NCI-H748 (cell line): ENCODE measurements at regions not wholly inside any gene's neighbourhood (a gene's known extent, or its start where the extent isn't known, plus 50 kb on each side); places are given as distances from the start of the nearest gene placed in this dataset.

Experiments
- DNase-seq: peaks from one replicate; lab custom pipeline; 2025; ENCODE audit not compliant: unreplicated experiment; lab: John Stamatoyannopoulos, UW

GRCh38 chr7:13179011-13179582 is 491.7 kb downstream of the ARL4A start:
- peak; percentile 53 for DNase-seq

GRCh38 chr7:13179775-13180523 is 492.5 kb downstream of the ARL4A start:
- no peak for DNase-seq

- peak; percentile 13 for DNase-seq
Observed at GRCh38 chr7:13181216-13181615, 493.8 kb downstream of the ARL4A start.

- no peak for DNase-seq
Observed at GRCh38 chr7:13185139-13185538, 497.7 kb downstream of the ARL4A start.

GRCh38 chr7:13188236-13188805 is 500.9 kb downstream of the ARL4A start:
- peak; percentile 45 for DNase-seq

GRCh38 chr7:13188922-13189321 is 501.5 kb downstream of the ARL4A start:
- DNase-seq: no peak

GRCh38 chr7:13189668-13190067 is 502.2 kb downstream of the ARL4A start:
- DNase-seq: no peak

- no peak for DNase-seq
Observed at GRCh38 chr7:13197501-13197900, 510.1 kb downstream of the ARL4A start.

- no peak for DNase-seq
Observed at GRCh38 chr7:13198036-13198435, 510.6 kb downstream of the ARL4A start.

- DNase-seq: no peak
Observed at GRCh38 chr7:13198727-13199126, 511.3 kb downstream of the ARL4A start.

- no peak for DNase-seq
Observed at GRCh38 chr7:13201628-13202027, 514.2 kb downstream of the ARL4A start.

- no peak for DNase-seq
Observed at GRCh38 chr7:13217768-13218167, 530.3 kb downstream of the ARL4A start.

- DNase-seq: no peak
Observed at GRCh38 chr7:13225068-13225467, 537.6 kb downstream of the ARL4A start.

GRCh38 chr7:13226385-13226784 is 539.0 kb downstream of the ARL4A start:
- no peak for DNase-seq

GRCh38 chr7:13231216-13231615 is 543.8 kb downstream of the ARL4A start:
- DNase-seq: no peak

- DNase-seq: no peak
Observed at GRCh38 chr7:13235436-13235835, 548.0 kb downstream of the ARL4A start.

- no peak for DNase-seq
Observed at GRCh38 chr7:13236026-13236425, 548.6 kb downstream of the ARL4A start.

- DNase-seq: no peak
Observed at GRCh38 chr7:13240349-13240748, 552.9 kb downstream of the ARL4A start.

GRCh38 chr7:13241416-13241815 is 554.0 kb downstream of the ARL4A start:
- no peak for DNase-seq

- DNase-seq: no peak
Observed at GRCh38 chr7:13257661-13258060, 570.2 kb downstream of the ARL4A start.

GRCh38 chr7:13258386-13258785 is 571.0 kb downstream of the ARL4A start:
- no peak for DNase-seq

GRCh38 chr7:13259930-13260329 is 572.5 kb downstream of the ARL4A start:
- no peak for DNase-seq
